Prostate gland (tissue), 2 donors: ENCODE measurements at regions not wholly inside any gene's neighbourhood (a gene's known extent, or its start where the extent isn't known, plus 50 kb on each side); places are given as distances from the start of the nearest gene placed in this dataset.

Experiments used
- DNase-seq: peaks from one replicate; pipeline ENCODE4 v3.0.0-alpha.2; 2019; ENCODE audit warnings: low spot score
- H3K27ac ChIP-seq, 2 donors: fragments of 200-600 bp; sonication (generic); 2 replicates each; pipeline ENCODE4 v1.5.1; 2017 to 2019
- H3K27me3 ChIP-seq: fragments of 200-600 bp; sonication (generic); replicated peaks from 2 replicates; pipeline ENCODE4 v1.5.1; 2019; ENCODE audit not compliant: insufficient read depth
- H3K36me3 ChIP-seq, 2 donors: fragments of 200-600 bp; sonication (generic); 1 replicate in 1 of 2; 2 replicates in 1 of 2; pipeline versions ENCODE4 v1.5.1 to v1.8.1; 2017 to 2019
- H3K4me1 ChIP-seq: fragments of 200-600 bp; sonication (generic); replicated peaks from 2 replicates; pipeline ENCODE4 v1.5.1; 2019
- H3K4me3 ChIP-seq, 2 donors: fragments of 200-600 bp; sonication (generic); 2 replicates each; pipeline ENCODE4 v1.5.1; 2017 to 2019
- H3K9me3 ChIP-seq: fragments of 200-600 bp; sonication (generic); 2 replicates; pipeline ENCODE4 v1.5.1; 2017
- CTCF ChIP-seq, 4 experiments: fragments of 200-600 bp in 2 of 4; fragments of 450-650 bp in 2 of 4; sonication (generic) in 2 of 4; IDR thresholded peaks; 1 replicate in 3 of 4; 2 replicates in 1 of 4; pipeline ENCODE4 v1.5.1; 2016 to 2019; ENCODE audit warnings: antibody characterized with exemption in 4 of 4, mild to moderate bottlenecking in 2 of 4, moderate library complexity in 2 of 4
- POLR2A ChIP-seq: fragments of 450-650 bp; IDR thresholded peaks from one replicate; pipeline ENCODE4 v1.6.1; 2016; ENCODE audit warnings: antibody characterized with exemption, mild to moderate bottlenecking
- POLR2AphosphoS5 ChIP-seq: sonication (generic); formaldehyde crosslinking; IDR thresholded peaks from one replicate; pipeline ENCODE4 v1.6.1; 2017; ENCODE audit warnings: antibody characterized with exemption
- WGBS: methylation state at CpG from one replicate; pipeline ENCODE4 v1.1.5; 2018; 5-methylcytosine and 5-hydroxymethylcytosine counted together
- intact Hi-C: fragments of 100-400 bp; cut with DNase I; formaldehyde crosslinking; loops from one replicate; pipeline ENCODE4 v1.14.2; 2022

GRCh38 chr12:103181366-103182152, 224.1 kb downstream of the ASCL1 start:
- no peak for DNase-seq
- no peaks in the 10 kb centered on the region for H3K4me1 ChIP-seq
- H3K9me3 ChIP-seq, result no peaks in the 10 kb centered on the region
- H3K36me3 ChIP-seq, result no peaks in the 10 kb centered on the region
- WGBS, result 33% methylated on average over 6 of the region's 6 CpGs
- H3K27ac ChIP-seq, result no peak overlapping the region
- TF ChIP-seq CTCF (IDR thresholded peaks at IDR 0.05) (no peak), POLR2AphosphoS5 (no peak), POLR2A (no peak)
- intact Hi-C loops, result no loop called here
- H3K4me3 ChIP-seq, result no peak overlapping the region
- H3K27me3 ChIP-seq, result no peaks in the 10 kb centered on the region

GRCh38 chr12:103182299-103182698, 224.8 kb downstream of the ASCL1 start:
- Histone ChIP-seq H3K4me3 (no peak overlapping the region), H3K4me1 (no peaks in the 10 kb centered on the region), H3K27ac (no peak overlapping the region), H3K36me3 (no peaks in the 10 kb centered on the region), H3K27me3 (no peaks in the 10 kb centered on the region), H3K9me3 (no peaks in the 10 kb centered on the region)
- no peak for TF ChIP-seq POLR2AphosphoS5
- peak in 1 of 4 experiments; percentile 11 for TF ChIP-seq CTCF (IDR thresholded peaks at IDR 0.05)
- 16% methylated on average over 1 of the region's 1 CpG for WGBS
- intact Hi-C loops, result no loop called here
- no peak for DNase-seq

- H3K27me3 ChIP-seq, result no peaks in the 10 kb centered on the region
- intact Hi-C loops, result no loop called here
- 90% methylated on average over 4 of the region's 4 CpGs for WGBS
- no peaks in the 10 kb centered on the region for H3K9me3 ChIP-seq
- no peak overlapping the region for H3K27ac ChIP-seq
- DNase-seq, result no peak
- TF ChIP-seq CTCF (IDR thresholded peaks at IDR 0.05) (no peak), POLR2A (no peak), POLR2AphosphoS5 (no peak)
- no peak overlapping the region for H3K4me3 ChIP-seq
- no peaks in the 10 kb centered on the region for H3K4me1 ChIP-seq
- no peaks in the 10 kb centered on the region for H3K36me3 ChIP-seq
Measured at GRCh38 chr12:103196467-103196866, 239.0 kb downstream of the ASCL1 start.

DNA sequence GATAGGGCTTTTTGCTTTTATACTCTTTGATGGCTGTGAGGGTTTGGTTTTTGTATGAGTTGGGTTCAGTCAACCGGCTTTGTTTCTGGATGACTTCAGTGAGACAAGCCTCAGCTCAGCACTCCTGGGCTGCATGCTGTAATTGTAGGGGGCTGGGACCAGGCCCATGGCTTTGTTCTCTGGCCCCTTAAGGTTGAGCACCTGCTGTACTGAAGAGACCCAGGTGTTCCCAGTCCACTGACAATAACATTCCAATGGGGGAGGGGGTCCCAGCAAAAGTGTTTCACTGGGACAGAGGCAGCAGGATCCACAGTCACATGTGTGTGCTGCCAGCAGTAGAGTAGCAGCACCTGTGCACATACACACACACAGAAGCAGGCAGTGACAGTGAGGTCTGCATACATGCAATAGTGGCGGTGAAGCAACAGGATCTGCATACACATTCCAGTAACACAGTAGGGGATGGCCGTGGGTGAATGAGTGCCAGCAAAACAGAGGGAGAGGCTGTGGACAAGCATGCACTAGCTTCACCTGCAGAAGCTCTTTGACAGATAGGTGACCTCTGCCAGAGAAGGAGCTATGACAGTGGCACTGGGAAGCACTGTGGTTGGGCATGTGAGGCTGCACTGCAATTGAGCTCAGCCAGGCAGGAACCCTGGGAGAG, 240.4 kb downstream of the ASCL1 start:
- H3K4me3 ChIP-seq, result no peak overlapping the region
- H3K9me3 ChIP-seq, result no peaks in the 10 kb centered on the region
- no peak for DNase-seq
- no peaks in the 10 kb centered on the region for H3K27me3 ChIP-seq
- no peaks in the 10 kb centered on the region for H3K36me3 ChIP-seq
- intact Hi-C loops, result no loop called here
- WGBS, result 87% methylated on average over 3 of the region's 3 CpGs
- H3K27ac ChIP-seq, result no peak overlapping the region
- no peaks in the 10 kb centered on the region for H3K4me1 ChIP-seq
- TF ChIP-seq POLR2AphosphoS5 (no peak), POLR2A (no peak), CTCF (IDR thresholded peaks at IDR 0.05) (no peak)

DNA sequence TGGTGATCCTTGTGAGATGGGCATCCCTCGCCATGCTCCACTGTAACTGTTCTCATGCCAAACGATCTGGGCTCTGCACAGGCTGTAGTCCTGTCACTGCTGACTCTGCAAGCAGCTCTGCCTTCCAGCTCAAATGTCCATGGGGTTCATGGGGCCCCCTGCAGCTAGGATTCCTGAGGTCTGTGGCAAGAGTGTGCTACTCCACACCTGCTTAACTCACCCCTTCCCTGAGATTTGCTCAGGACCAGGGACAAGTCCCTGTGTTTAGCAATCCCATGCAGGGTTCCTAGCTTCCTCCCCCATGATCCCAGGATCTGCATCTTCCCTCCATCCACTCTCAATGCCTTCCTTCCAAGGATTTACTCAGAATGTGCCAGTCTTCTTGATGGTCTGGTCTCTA, 241.0 kb downstream of the ASCL1 start:
- no peak for DNase-seq
- H3K36me3 ChIP-seq, result no peaks in the 10 kb centered on the region
- TF ChIP-seq CTCF (IDR thresholded peaks at IDR 0.05) (no peak), POLR2AphosphoS5 (no peak), POLR2A (no peak)
- H3K4me1 ChIP-seq, result no peaks in the 10 kb centered on the region
- H3K27ac ChIP-seq, result no peak overlapping the region
- no peaks in the 10 kb centered on the region for H3K27me3 ChIP-seq
- intact Hi-C loops, result no loop called here
- H3K4me3 ChIP-seq, result no peak overlapping the region
- WGBS, result 93% methylated on average over 2 of the region's 2 CpGs
- H3K9me3 ChIP-seq, result no peaks in the 10 kb centered on the region
